ENCODE measurements at regions not wholly inside any gene's neighbourhood (a gene's known extent, or its start where the extent isn't known, plus 50 kb on each side); places are given as distances from the start of the nearest gene placed in this dataset.
"Not testable (repeated sequence)": the region's sequence is repeated elsewhere in the genome, so short reads cannot be mapped to it uniquely, and the experiment has no call there.

DNA sequence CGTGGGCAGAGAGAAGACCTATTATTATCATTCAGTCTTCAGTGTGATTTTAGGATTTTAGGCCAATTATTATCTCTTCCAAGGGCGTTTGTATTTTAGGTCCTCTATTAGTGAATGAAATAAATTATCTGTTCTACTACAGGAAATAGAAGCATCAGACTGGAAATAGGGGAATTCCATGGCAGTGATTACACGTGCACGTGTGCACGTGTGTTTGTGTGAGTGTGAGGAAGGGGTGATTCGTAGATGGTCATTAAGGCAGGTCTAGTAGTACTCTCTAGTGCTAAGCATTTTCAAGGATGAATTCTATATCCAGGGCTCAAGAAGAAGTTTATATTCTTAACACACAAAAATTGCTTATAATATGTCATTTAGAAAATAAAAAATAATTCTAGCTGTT, 623.2 kb downstream of the GATA3 start:
- DNase-seq (ENCODE audit: low read depth, low spot score): no peak

DNA sequence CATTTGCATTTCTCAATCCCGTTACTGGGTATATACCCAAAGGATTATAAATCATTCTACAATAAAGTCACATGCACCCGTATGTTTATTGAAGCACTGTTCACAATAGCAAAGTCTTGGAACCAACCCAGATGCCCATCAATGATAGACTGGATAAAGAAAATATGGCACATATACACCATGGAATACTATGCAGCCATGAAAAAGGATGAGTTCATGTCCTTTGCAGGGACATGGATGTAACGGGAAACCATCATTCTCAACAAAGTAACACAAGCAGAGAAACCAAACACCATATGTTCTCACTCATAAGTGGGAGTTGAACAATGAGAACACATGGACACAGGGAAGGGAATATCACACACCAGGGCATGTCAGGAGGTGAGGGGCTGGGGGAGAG, 630.4 kb downstream of the GATA3 start:
- not testable (repeated sequence) for DNase-seq (ENCODE audit: low read depth, low spot score)

DNA sequence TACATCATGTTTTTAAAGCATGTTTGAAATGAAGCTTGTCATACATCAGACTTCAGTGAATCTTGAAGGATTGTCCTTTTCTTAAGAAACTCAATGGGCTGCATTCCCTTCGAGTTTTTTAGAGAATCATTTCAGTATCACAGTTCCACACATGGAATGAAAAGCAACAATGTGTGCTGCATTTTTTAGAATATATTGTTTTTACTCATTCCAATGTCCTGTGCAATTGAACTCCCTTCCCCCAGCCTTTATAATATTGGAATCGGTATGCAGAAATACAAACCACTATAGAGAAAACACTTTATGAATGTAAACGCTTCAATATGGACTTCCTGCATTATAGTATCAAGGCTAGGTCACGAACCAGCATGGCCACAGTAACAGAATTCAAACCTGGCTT, 634.4 kb downstream of the GATA3 start:
- DNase-seq (ENCODE audit: low read depth, low spot score): no peak

DNA sequence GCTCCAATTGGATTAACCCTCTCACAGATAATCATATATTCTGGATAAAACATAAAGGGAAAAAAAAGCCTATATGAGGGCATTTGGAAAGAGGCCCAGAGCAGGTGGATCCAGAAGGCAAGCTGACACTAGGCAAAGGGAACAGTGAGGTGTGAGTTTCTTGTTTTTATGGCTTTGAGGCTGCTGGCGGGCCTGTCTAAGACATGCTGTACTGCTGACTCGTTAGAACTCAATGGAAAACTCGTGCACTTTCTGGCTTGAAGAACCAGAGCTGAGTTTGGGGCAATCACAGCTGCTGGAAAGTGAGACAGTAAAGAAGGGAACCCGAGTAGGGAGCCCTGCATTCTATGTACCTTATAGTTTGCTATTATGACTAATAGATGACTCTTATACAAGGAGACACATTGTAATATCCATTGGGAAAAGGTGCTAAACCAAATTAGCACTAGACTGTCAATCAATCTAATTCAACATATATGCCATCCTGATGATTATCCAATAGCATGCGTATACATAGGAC, 637.1 kb downstream of the GATA3 start:
- DNase-seq (ENCODE audit: low read depth, low spot score): no peak

DNA sequence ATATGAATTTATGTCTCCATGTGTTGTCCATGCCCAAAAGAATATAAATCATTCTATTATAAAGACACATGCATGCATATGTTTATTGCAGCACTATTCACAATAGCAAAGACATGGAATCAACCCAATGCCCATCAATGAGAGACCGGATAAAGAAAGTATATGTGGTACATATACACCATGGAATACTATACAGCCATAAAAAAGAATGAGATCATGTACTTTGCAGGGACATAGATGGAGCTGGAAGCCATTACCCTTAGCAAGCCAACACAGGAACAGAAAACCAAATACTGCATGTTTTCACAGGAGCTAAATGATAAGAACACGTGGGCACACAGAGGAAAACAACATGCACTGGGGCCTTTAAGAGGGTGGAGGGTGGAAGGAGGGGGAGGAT, 639.1 kb downstream of the GATA3 start:
- DNase-seq (ENCODE audit: low read depth, low spot score): not testable (repeated sequence)

DNA sequence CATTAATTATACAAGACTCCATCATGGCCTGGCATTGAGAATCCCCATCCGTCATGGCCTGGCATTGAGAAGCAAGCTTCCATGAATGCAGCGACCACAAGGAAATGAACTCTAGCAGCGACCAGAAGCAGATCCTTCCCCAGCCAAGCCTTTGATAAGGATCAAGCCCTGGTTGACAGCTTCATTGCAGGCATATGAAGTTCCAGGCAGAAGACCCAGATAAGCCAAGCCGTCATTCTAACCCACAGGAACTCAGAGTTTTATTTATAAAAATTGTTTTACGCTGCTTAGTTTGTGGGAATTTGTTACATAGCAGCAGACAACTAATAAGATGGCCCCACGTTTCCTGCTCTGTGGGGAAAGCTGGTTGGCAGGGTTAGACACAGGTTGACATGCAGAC, 642.3 kb downstream of the GATA3 start:
- no peak for DNase-seq (ENCODE audit: low read depth, low spot score)

DNA sequence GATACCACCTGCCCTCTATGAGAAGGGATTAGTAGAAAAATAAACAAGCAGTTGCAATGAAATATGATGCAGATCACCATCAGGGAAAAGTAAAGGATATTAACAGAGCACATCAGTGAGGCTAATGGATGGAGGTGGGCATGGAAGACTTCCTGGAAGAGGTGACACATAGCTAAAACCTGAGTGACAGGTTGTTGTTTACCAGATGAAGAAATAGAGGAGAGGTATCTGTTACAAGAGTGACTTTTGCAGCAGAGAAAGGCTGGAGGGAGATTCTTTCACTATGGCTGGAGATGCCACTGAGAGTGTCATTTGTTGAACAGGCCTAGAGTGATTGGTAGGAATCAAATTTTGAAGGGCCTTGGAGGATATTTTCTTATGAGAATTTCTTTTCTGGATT, 646.2 kb downstream of the GATA3 start:
- no peak for DNase-seq (ENCODE audit: low read depth, low spot score)

DNA sequence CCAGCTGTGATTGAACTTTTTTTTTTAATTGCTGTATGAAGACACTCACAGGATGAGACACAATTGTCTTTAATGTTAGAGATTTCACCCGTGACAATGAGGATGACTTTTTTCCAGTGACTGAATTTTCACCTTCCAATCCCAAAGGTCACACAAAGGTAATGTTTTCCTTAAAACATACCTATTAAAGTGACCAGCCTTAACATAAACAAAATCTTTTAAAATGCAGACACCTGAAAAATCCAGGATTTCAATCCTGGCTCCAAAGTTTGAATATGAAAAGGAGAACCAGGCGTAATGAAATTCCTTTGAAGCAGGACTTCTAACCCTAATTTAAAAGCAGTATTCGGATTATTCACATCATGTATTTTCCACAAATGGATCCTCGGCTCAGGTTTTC, 647.7 kb downstream of the GATA3 start:
- no peak for DNase-seq (ENCODE audit: low read depth, low spot score)

DNA sequence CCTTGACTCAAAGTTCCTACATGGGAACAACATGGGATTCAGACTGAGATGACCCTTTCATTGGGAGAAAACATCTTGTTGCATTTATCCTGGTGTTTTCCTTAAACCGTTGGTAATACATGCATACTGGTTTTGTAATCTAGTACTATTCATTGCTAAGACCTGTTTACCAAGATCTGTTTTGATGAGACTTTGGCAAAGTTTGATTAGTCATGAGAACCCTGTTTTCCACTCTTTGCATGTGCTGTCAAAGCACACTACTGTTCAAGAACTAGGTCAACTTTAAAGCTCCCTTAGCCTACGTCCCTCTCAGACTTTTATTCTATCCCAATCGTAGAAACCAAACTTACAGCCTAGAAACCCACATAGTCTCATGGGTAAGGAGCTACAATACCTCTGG, 650.9 kb downstream of the GATA3 start:
- no peak for DNase-seq (ENCODE audit: low read depth, low spot score)

DNA sequence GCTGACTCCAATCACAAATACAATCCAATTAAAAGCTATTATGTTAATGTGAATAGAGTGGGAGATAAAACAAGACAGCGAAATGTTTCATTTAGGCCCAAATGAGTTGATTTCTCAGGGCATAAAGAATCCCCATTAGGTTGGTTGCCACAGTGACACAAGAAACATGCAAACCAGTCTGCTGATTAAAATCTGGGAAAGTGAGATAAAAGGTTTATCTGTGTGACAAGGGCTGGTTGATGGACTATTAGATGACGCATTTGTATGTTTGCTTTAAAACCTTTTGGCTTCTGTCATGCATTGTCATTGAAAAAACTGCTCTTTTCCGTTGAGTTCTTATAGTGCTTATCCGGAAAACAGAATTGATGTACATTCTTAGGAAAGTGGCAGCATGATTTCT, 658.2 kb downstream of the GATA3 start:
- no peak for DNase-seq (ENCODE audit: low read depth, low spot score)

DNA sequence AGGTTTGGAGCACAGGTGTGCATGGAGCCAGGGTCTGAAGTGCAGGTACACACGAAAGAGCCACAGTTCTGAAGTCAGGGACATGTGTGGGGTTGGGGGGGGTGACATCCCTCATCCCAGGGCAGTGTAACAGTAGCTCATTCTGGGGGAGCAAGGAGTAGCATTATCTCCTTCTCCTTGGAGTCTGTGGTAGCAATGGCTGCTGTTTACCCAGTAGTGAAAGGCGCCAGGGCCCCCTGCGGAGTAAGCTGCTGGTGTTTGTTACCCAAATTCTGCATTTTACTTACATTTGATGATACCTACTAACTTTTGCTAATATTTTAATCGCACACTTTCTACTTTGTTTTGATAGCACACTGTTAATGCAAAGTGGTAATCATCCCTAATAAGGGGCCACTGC, 665.5 kb downstream of the GATA3 start:
- DNase-seq (ENCODE audit: low read depth, low spot score): no peak

DNA sequence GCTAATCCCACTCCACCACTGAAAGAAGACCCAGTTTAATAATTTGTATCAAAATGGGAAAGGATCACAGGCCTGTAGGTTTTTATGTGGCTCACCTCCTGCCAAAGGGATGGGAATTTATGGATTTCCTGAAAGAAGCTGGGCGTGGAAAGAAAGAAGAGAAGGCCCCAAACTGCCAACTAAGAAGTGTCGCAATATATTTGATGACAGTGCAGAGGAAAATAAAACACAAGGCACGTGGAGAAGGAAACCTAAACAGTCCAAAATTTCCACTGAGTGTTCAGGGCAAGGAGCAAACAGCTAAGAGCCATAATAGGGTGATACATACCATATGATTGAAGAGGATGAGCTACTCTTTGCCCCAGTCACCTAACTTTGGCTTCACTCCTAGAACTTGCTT, 667.2 kb downstream of the GATA3 start:
- no peak for DNase-seq (ENCODE audit: low read depth, low spot score)

DNA sequence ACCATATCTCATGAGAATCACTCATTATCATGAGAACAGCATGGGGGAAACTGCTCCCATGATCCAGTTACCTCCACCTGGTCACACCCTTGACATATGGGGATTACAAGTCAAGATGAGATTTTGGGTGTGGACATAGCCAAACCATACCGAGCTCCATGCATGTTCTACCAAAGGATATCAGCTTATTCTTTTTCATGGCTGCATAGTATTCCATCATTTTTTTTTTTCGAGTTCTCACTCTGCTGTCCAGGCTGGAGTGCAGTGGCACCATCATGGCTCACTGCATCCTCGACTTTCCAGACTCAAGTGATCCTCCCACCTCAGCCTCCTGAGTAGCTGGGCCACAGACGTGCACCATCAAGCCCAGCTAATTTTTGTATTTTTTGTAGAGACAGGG, 668.3 kb downstream of the GATA3 start:
- DNase-seq (ENCODE audit: low read depth, low spot score): no peak

DNA sequence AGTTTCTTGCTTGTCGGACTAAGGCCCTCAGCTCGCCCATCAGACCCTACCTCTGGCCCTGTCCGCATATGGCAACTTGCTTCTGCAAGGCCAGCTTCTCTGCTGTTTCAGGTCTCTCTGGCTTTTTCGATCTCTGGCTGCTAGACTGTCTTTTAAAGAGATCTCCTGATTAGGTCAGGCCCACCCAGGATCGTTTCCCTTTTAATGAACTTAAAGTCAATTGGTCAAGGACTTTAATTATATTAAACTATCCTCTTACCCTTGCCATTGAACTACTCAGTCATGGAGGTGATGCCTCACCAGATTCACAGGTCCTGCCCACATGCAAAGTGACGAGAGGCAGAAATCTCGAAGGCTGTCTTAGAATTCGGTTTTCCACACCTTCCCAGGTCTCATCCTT, 670.9 kb downstream of the GATA3 start:
- DNase-seq (ENCODE audit: low read depth, low spot score): no peak

DNA sequence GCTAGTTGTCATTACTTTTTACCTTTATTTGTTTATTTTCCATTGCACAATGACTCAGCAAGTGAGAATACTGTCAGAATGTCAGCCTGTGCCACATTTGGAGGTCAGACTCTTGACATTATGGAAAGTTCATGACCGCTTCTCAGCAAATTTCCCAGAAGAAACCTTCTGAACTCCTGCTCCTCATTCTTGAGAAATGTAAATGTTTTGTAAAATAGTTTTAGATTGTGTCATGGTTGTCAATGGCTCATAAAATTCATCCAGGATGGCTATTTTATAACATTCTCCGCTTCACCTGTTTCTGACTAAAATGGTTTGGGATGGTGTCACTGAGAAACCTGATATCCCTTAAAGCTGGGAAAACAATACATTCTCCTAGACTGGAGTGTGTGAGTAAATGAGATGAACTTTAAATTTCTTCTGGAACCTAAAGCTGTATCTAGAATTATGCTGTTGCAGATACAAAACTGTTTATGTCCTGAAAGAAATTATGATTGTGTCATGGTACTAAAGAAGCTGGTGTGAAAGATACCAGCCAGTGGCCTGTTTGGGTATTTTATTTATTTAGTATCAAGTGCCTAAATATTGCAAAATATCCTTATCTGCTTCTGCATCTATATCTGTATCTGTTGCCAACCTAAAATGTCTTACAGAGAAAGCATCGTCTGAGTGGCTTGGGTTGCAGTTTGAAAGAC, 671.7 kb downstream of the GATA3 start:
- DNase-seq (ENCODE audit: low read depth, low spot score): no peak

DNA sequence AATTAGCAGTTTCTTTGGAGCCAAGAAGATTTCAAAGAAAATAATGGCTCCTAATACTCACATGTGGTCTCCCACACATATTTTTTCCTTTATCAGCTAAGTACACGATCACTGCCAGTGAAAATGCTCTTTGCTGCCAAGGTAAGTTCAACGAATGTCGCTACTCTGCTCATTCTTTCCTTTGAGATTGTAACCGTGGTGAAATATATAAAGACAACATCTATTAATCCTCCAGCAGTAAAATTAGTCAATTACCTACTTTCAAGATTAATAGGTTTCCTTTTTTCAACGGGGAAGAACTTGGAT, 672.2 kb downstream of the GATA3 start:
- peak; percentile 2 for DNase-seq (ENCODE audit: low read depth, low spot score)

DNA sequence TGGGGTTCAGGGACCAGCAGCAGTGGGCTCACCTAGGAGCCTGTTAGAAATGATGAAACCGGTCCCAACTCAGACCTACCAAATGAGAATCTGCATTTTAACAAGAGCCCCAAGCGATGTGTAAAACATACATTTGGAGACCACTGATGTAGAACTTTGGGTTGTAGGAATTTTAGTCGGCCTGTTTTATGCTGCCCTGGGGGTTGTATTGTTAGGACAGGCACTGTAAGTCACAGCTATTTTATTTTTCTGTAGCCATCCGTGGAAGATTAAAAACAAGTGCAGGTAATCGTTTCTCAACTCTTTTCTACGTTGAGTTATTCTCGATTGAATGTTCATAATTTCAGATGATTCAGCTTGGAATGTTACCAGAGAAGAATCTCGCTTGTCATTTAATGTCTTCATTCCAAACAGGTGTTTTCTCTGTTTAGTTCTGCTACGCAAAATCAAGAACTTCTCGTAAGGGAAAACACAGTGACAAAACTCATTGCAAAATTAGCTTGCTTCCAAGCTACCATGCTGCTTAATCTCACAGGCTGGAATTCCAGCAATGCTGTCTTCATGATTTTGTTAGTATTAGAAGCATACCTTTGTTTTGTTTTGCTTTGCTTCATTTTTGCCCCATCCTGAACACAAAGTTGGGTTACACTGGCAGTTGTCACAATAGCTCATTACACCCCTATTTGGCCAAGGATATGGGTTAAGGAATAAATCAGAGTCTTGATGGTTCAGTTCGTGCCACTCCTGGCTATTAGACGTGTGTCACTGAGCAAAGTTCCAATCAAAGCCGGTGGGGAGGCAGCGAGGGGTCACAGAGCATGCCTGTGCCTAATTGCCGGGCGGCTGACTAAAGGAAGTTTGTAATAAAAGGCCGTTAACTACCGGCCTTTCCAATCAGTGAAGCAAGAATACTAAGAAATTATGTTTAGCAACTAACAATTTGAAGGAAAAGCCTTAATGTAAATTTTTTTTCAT, 676.9 kb downstream of the GATA3 start:
- no peak for DNase-seq (ENCODE audit: low read depth, low spot score)

DNA sequence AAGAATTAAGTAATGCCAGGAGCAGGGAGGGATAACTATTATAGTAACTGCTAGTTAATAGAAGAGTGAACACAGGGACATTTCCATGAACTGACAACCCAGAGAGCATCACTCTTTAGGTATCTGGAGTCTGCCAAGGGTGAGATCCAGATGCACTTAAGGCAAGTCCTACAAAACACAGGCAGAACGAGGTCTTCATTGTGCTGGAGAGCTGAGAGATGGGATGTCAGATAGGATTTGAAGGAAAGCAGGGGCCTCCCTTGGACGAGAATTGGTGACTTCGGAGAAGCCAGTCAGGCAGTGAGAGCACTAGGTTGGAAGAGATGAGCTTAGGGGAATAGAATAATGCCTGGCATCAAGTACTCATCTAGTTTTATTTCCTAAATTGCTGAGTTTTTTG, 684.5 kb downstream of the GATA3 start:
- DNase-seq (ENCODE audit: low read depth, low spot score): no peak

DNA sequence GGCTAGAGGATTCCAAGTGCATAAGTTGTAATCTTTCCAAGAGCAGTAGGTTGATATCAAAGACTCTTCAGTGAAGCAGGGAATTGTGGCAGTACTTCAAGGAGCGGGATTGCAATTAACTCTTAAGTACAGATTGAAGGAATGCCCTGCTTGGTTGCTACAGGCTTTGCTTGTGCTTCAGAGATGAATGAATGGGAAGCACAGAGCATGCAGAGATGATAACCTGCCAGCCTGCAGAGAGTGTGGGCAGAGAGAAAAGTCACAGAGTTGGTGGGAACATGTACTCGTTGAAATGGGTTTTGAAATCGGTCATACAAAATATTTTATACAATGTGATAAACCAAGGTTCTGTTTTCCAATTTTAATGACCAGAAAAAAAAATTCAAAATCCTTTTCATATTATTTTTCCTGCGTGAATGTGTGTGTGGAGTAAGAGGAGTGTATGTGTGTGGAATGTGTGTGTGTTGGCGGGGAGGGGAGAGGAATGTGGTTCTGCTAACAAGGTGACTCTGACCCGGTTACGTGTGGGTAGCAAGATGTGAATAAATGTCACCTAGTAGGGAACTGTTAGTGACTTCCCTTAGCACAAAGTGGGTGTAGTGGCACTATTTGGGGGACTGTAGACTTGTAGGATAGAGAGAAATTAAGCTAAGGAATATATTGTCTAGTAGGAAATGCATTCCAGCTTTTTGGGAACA, 697.8 kb downstream of the GATA3 start:
- DNase-seq (ENCODE audit: low read depth, low spot score): no peak

DNA sequence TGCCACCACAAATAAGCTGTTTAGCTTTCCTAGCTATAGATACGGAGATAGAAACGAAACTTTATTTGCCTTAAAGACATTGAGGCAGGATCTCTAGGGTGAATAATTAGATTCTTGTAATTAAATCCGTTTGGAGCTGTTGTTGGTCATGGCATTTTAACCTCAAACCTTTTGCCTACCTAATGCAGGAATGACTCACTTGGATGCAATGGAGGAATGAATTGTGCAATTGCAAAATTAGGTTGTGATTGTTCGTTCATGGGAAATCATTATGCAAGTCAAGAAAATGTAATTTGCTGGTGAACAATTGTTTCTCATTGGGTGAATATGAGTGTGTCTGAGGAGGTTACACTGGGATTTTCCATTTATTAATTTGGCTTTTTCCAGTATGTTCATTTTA, 703.5 kb downstream of the GATA3 start:
- peak; percentile 38 for DNase-seq (ENCODE audit: low read depth, low spot score)

DNA sequence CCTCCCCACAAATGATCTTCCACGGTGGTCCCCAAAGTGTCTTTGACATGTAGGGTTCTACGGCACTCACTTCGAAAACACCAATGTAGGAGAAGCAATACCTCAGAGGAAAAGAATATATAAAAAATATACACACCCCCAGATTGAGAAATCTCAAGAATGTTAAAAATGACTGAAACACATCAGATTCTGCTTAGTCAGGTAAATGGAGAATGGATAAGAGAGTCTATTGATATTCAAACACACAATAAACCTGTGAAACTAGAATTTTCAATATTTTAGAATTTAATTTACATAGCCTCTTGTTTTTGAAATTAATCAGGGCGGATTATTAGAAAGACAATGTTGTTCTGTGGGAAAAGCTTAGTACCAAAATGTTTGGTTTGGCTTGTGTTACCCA, 712.4 kb downstream of the GATA3 start:
- no peak for DNase-seq (ENCODE audit: low read depth, low spot score)

DNA sequence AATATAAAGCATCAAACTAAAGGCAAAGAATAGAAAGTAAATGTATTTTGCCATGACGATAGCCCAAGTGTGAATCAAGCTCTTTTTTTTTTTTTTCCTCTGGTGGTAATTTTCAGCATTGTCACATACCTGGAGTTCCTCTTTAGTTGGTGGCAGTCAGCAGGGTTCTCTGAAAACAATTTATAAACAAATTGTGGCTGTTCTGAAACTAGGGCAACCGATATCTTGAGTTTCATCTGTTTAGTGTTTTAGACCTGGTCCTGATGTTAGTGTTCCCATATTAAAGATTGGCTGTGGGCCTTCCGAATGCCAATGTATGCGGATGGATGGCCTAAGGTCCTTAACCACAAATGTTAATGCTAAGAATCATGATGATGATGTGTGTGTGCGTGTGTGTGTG, 713.1 kb downstream of the GATA3 start:
- no peak for DNase-seq (ENCODE audit: low read depth, low spot score)
